ENCODE measurements at regions not wholly inside any gene's neighbourhood (a gene's known extent, or its start where the extent isn't known, plus 50 kb on each side); places are given as distances from the start of the nearest gene placed in this dataset.

- no peak for DNase-seq (ENCODE audit: low read depth in 2 of 2)
Observed at GRCh38 chr10:78706726-78707540, 361.8 kb upstream of the ZMIZ1 start.

DNA sequence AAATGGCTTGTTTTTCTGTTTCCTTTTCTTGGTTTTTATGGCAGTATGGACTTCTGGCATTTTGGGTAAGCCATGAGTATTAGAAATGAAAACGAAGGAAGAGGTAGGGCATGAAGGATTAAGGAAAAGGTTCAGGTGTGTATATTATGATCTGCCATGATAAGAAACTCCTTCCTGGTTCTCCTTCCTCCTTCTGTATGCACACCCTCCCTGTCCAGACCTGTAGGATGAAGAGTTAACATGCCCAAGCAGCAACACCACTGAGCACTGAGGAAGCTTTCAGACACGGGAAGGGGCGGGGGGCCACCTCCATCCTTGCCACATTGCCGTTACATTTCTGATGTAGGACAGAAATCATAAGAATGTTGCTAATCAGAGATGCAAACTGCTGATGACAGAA, 361.0 kb upstream of the ZMIZ1 start:
- DNase-seq (ENCODE audit: low read depth in 2 of 2): no peak

DNA sequence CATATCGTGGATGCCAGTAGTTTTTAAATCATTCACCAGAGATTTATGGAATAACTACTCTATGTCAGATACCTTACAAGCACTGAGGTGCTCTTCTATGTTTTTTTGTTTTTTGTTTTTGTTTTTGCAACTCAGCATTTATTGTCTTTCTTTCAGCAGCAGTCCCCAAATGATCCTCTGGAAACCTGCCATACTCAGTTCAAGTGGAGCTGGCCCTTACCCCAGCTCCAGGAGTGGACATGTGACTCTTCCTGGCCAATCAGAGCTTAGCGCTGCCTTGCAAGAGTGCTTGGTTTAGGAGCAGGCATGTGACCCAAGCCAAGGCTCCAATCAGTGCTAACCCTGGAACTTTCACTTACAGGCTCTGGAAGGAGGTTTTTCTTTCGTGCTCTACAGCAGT, 356.6 kb upstream of the ZMIZ1 start:
- DNase-seq (ENCODE audit: low read depth in 2 of 2): no peak

DNA sequence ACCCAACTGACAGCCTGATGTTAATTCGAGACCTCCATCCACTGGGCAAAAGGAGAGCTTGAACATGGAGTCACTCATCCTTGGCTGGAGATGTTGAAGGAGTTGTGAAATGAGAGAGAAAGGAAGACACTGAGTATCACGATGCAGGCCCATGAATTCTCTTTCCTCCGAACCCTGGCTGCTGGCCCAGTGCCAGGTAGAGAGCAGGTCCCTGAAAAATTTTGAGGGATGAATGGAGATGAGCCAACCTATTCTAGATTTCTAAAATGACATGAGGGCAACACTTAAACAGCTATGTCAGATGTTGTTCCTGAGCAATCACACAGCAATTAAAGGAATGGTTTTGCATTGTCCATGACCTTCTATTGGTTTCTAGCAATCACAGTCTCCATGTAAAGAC, 355.1 kb upstream of the ZMIZ1 start:
- DNase-seq (ENCODE audit: low read depth in 2 of 2): no peak

GRCh38 chr10:78714225-78714624, 354.5 kb upstream of the ZMIZ1 start:
- DNase-seq (ENCODE audit: low read depth in 2 of 2): no peak

- DNase-seq (ENCODE audit: low read depth in 2 of 2): no peak
Observed at GRCh38 chr10:78715435-78715834, 353.3 kb upstream of the ZMIZ1 start.

DNA sequence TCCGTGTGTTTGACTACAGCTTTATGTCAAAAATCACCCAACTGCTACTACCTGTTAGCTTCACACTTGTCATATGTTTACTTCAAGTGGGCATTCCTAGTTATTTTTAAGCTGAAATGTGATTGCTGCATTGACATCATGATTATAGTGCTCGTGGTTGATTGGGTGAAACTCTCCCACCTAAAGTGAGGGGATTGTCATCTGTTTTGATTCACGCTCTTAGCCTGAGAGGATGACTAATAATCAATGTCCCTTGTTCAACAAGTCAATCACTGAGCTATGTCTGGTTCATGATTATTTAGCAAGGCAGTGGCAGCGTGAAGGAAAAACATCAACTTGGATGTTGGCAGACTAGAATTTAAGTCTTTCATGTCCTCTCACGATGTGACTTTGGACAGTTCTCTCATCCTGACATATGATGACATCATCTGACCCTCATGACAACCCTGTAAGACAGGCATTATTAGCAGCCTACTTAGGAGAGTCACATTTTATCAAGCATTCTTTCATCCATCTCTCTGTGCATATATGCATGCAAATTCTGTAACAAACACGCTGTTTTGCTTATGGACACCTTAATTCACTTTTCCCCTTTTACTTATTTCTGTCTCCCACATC, 352.6 kb upstream of the ZMIZ1 start:
- DNase-seq (ENCODE audit: low read depth in 2 of 2): no peak

DNA sequence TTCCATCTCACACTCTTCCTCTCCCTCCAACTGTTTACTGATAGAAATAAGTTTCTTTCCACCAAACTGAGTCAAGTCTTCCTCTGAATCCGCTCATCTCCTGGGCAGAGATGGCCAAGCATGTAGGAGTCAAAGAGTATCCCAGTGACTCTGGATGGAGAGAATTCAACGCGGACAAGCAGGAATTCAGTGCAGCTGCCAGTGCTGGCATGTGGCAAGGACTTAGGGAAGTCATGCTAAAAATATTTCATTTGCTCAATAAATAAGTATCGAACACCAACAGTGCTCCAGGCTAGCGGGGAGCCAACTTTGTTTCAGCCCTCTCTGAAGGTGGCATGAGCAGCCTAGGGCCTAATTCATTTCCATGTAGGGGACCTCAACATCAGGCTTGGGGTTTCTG, 351.6 kb upstream of the ZMIZ1 start:
- no peak for DNase-seq (ENCODE audit: low read depth in 2 of 2)

DNA sequence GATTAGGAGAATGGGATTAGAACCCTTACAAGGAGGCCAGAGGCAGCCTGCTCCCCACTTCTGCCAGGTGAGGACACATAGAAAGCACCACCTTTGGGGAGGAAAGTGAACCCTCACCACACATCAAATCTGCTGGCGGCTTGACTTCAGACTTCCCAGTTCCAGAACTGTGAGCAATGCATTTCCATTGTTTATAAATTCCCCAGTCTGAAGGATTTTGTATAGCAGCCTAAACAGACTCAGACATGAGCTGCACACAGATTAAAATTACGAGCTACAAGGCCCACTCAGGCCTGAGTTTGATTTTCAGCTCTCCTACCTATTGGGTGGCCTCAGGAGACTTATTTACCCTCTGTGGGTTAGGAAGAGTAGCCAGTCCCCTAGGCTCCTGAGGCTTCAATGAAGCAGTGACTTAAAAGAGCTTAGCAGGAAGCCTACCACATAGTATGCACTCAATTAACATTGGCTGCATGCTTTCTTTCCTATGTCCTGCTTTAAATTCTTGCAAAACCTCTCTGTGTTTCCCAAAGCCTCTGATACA, 350.7 kb upstream of the ZMIZ1 start:
- no peak for DNase-seq (ENCODE audit: low read depth in 2 of 2)

- DNase-seq (ENCODE audit: low read depth in 2 of 2): no peak
Observed at GRCh38 chr10:78719276-78719675, 349.5 kb upstream of the ZMIZ1 start.

GRCh38 chr10:78720091-78720490, 348.7 kb upstream of the ZMIZ1 start:
- DNase-seq (ENCODE audit: low read depth in 2 of 2): no peak

GRCh38 chr10:78721231-78721630, 347.5 kb upstream of the ZMIZ1 start:
- no peak for DNase-seq (ENCODE audit: low read depth in 2 of 2)

- DNase-seq (ENCODE audit: low read depth in 2 of 2): no peak
Observed at GRCh38 chr10:78724846-78725245, 343.9 kb upstream of the ZMIZ1 start.

- no peak for DNase-seq (ENCODE audit: low read depth in 2 of 2)
Observed at GRCh38 chr10:78726171-78726570, 342.6 kb upstream of the ZMIZ1 start.

DNA sequence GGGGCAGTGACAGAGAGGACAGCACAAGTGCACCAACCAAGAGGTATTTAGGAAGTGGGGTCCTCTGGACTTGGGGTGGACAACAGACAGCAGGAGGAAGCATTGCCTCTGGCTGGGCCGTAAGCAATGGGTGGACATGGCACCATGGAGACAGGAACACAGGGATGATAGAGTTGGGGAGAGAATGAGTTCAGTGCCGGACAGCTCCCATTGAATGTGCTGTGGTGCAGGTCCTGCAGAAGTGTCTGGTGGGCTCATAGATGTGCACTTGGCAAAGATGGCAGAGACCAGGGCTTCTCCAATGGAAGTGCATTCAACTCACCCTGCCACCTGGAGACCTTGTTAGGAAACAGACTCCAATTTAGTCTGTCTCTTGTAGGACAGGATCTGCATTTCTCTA, 341.5 kb upstream of the ZMIZ1 start:
- no peak for DNase-seq (ENCODE audit: low read depth in 2 of 2)

DNA sequence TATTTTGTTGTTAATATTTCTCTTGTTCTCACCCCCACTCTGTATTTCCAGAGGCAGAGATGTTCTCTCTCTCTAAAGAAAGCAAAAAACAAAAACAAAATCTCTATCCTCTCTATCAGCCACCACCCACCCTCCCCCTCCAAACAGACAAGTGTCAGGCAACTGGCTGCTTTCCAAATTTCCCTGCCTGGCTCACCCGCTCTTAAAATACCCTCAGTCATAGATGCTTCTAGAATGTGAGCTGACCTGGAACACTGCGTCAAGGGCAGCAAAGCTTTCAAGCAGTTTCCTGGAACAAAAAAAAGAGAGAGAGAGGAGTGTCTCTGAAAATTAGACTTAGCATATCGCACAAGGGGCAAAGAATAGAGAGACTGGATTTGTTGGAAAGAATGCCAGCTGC, 341.0 kb upstream of the ZMIZ1 start:
- no peak for DNase-seq (ENCODE audit: low read depth in 2 of 2)

DNA sequence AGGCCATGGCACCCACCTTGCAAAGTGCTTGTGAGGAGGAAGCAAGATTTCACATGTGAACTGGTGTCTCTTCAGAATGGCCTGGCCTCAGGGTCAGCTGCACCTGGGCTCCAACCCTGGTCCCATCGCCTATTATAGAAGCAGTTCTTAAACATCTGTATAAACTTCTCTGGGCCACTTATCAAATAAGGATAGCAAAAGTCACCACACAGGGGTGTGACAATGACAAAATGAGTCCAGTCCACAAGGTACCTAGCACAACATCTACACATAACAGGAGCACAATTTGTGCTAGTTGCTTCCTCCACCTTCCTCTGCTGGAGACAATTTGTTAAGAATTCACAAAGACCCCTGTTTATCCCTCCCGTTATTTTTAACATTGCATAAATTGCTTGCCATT, 340.6 kb upstream of the ZMIZ1 start:
- DNase-seq (ENCODE audit: low read depth in 2 of 2): no peak

- no peak for DNase-seq (ENCODE audit: low read depth in 2 of 2)
Observed at GRCh38 chr10:78729366-78729765, 339.4 kb upstream of the ZMIZ1 start.

- DNase-seq (ENCODE audit: low read depth in 2 of 2): no peak
Observed at GRCh38 chr10:78729800-78730199, 339.0 kb upstream of the ZMIZ1 start.

- DNase-seq (ENCODE audit: low read depth in 2 of 2): no peak
Observed at GRCh38 chr10:78730754-78731153, 338.0 kb upstream of the ZMIZ1 start.

DNA sequence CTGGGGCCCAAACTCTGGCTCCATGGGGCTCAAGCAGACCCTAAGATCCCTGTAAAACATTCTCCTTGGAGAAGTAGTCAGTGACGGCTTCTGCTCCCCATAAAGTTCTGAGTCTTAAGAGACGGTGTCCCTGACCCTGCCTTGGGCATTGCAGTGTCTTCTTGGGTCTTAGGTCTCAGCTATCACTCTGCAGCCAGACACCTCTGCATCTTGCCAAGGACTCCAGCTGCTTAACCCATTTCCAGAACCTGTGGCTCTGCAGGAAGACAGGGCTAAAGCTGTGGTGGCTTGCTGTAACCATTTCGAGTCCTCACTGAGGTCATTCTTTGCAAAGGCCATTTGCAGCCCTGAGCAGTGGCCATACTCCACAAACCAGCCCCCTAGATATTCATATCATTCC, 337.1 kb upstream of the ZMIZ1 start:
- DNase-seq (ENCODE audit: low read depth in 2 of 2): no peak

DNA sequence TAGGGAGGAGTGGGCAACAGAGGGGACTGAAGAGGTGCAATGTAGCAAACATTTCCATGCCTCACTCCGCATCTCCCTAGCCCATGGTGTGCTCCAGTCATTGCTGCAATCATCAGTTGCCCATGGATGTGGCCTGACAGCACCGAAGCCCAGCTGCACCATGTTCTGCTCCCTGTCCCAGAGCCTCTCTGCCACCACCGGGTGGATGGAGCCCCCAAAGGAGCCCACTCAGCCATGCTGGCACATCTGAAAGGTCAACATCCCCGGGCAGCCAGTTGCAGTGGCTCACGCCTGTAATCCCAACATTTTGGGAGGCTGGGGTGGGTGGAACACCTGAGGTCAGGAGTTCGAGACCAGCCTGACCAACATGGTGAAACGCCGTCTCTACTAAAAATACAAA, 336.4 kb upstream of the ZMIZ1 start:
- no peak for DNase-seq (ENCODE audit: low read depth in 2 of 2)

DNA sequence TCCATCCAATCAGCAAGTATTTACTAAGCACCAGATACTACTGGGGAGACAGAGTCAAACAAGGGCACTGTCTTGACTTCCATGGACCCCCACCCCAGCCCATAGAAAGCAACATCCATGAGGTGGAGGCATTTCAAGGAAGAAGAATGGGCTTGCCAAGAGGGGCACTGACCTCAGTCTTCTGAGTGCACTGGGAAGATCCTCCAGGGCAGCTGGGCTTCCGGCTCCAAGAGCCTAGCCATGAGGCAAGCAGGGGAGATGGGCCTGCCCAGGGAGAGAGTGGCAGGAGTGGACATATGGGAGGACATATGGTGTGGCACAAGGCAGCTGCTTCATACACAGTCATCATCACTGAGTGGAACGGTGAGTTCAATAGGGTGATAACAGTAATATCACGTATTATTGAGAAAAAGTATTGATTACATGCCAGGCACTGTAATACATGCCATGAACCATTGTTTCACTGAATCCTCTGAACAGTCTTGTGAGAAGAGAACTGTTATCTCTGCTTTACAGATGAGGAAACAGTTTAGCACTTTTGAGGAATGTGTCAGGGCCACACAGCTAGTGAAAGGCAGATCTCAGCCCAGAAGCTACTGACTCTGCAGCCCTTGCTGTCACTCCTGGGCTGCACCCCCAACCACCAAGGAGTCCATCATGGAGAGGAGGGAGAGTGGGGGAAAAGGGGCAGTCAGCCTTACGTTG, 331.7 kb upstream of the ZMIZ1 start:
- DNase-seq (ENCODE audit: low read depth in 2 of 2): no peak

All from stimulated activated CD8-positive, alpha-beta memory T cell treated with anti-CD3 and anti-CD28 coated beads, Interleukin-2, amount 100 ng/mL, for 1 hour (primary cell).